Hindlimb muscle (tissue), 1 donor: ENCODE measurements at regions not wholly inside any gene's neighbourhood (a gene's known extent, or its start where the extent isn't known, plus 50 kb on each side); places are given as distances from the start of the nearest gene placed in this dataset.
A peak's percentile ranks its signal among the peaks of the same experiment; 100 is the strongest.
"Not testable (repeated sequence)": the region's sequence is repeated elsewhere in the genome, so short reads cannot be mapped to it uniquely, and the experiment has no call there.

Experiments used
- DNase-seq: peaks from one replicate; pipeline ENCODE4 v3.0.0-alpha.2; 2013

DNA sequence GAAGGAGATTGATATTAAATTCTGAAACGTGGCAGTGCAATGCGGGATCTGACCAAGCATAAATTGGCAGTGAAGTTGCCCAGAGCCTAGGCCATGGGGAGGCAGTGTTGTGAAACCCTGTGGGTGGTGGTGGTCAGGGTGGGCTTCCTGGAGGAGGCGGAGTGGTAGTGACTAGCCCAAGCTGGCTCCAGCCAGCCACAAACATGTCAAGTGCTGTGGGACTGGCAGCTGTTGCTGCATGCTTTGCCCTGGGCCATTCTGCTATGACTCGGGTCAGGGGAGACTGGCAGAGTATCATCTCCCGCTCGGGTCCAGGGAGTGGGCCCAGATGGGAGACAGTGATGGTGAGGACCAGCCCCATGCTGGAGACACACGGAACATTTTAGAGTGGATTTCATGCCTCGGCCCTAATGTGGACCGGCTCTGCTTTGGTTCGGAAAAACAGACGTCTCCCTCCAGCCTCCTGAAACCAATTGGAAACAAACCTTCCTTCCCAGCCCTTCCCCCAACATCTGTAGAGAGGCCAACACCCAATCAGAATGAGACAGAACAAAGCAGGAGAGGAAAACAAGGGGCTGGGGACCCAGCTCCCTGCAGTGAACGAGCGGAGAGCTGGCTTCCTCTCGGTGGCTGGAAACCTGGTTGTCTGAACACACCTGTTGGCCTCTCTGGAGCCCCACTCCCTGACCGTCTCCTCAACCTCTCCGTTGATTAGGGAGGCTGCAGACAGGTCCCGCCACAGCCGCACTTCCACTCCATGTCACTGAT lies 58.2 kb downstream of the TMEM270 start:
- DNase-seq, result no peak

GRCh38 chr7:73919694-73920375 lies 58.9 kb downstream of the TMEM270 start:
- DNase-seq, result no peak

DNA sequence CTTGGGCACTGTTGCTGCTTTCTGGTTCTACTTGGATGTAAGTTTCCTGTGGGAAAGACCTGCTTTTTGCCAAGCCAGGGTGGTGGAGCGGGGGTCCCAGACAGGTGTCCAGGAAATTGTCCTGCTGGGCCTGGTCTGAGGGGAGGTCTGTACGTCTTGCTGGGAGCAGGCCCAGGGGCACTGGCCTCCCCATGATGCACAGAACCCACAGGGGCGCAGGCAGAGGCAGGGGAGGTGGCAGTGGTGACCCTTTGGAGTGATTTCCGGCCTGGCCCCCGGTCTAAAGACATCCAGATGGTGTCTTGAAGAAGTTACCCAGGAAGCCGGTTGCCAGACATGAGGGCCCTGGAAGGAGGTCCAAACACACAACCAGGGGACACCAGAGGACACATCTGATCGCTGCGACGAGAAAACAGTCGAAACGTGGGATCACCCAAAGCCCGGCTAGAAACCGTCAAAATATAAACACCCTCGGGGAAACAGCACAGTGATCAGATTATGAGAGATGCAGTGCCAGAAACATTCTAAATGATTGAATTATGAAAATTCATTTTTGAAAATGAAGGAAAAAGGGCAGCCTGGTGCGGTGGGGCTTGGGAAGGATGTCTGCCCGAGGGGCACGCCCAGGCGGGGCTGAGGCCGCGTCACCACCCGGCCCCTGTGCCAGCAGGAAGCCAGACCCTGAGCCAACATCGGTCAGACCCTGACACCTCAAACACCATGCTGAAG lies 59.6 kb downstream of the TMEM270 start:
- no peak for DNase-seq

DNA sequence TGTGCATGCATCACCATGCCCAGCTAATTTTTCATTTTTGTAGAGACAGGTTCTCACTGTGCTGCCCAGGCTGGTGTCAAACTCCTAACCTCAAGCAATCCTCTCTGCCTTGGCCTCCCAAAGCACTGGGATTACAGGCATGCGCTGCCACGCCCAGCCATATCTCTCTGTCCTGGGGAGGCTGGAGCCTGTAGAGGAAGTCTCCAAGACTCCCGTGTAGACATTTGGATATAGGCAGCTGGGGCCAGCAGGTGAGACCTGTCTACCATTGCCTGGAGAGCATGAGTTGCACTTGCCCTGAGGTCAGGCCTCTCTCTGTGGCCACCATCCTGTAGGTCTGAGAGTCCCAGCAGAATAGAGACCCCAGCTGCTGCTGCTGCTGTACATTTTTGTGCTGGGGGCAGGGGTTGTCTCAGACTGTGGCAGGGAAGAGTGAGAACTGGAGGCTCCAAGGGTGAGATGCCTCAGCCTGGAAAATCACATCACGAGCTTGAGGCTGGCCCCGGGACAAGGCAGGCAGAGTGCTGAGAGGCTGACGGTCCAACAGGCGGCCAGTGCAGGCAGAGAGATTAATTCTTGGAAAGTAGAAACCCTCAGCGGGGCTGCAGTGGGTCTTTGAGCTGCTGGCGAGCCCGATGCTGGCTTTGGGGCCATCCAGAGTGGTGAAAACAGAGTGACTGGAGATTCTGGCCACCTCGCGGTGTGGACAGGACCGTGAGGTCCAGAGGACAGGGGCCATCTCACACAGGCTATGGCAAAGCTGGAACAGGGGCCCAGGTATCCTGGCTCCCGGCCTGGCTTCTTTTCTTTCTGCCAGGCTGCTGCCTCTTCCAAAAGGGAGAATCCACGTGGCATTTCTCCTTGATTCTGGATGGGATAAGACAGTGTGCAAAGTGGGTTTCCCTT lies 60.9 kb downstream of the TMEM270 start:
- peak; percentile 74 for DNase-seq

GRCh38 chr7:73928644-73929043 lies 67.7 kb downstream of the TMEM270 start:
- DNase-seq, result not testable (repeated sequence)

GRCh38 chr7:73931502-73931901 lies 70.5 kb downstream of the TMEM270 start:
- DNase-seq, result no peak

DNA sequence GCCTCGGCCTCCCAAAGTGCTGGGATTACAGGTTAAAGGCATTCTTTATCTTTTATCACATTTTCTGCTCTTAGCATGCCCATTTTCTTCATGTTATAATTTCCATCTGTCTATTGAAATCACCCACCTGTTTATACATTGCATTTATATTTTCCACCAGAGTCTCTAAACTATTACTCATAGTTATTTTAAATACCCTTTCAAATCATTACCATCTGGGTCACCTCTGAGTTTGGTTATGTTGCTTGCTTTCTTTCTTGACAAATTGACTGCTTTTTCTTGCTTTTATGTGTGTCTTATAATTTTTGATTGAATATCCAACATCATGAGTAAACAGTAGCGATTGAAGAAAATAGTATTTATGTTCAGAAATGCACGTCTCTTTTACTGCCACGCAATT lies 71.4 kb downstream of the TMEM270 start:
- no peak for DNase-seq

DNA sequence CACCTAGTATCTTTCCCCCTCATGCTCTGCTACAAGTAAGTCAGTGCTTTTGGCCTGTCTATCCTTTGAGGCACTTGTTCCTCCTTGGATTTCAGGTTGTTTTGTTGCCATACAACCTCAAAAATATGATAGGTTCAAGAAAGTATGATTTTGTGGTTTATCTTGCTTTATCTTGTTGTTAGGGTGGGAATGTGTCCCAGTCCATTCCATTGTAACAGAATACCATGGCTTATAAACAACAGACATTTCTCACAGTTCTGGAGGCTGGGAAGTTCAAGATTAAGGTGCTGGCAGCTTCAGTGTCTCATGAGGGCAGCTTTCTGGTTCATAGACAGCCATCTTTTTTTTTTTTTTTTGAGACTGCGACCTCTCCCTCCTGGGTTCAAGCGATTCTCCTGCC lies 72.1 kb downstream of the TMEM270 start:
- no peak for DNase-seq

- no peak for DNase-seq
Measured at GRCh38 chr7:73936967-73937366, 76.0 kb downstream of the TMEM270 start.

DNA sequence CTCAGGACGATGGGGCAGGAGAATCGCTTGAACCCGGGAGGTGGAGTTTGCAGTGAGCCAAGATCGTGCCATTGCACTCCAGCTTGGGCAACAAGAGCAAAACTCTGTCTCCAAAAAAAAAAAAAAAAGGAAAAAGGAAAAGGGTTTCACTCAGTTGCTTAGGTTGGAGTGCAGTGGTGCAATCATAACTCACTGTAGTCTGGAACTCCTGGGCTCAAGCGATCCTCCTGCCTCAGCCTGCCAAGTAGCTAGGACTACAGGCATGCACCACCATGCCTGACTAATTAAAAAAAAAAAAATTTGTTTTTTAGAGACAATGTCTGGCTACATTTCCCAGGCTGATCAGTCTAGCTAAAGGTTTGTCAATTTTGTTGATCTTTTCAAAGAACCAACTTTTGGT lies 76.7 kb downstream of the TMEM270 start:
- not testable (repeated sequence) for DNase-seq

GRCh38 chr7:73939528-73939927 lies 78.6 kb downstream of the TMEM270 start:
- DNase-seq, result no peak

DNA sequence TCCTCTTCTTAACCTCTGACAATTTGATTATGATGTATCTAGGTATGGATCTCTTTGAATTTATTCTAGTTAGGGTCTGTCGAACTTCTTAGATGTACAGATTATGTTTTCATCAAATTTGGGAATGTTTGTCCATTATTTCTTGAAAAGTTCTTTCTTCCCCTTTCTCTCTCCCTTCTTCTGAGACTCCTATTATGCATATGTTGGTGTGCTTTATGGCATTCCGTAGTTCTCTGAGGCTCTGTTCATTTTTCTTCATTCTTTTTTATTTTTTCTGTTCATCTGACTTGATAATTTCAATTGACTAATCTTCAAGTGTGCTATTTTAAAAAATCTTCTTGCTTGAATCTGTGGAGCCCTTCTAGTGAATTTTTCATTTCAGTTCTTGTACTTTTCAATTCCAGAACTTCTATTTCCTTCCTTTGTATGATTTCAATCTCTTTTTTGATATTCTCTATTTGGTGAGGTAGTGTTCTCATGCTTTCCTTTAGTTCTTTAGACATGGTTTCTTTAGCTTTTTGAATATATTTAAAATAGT lies 79.8 kb downstream of the TMEM270 start:
- no peak for DNase-seq

GRCh38 chr7:73941836-73942551 lies 81.0 kb downstream of the TMEM270 start:
- no peak for DNase-seq

- no peak for DNase-seq
Measured at GRCh38 chr7:73945022-73945421, 83.0 kb upstream of the ELN start.

- no peak for DNase-seq
Measured at GRCh38 chr7:73948287-73948686, 79.7 kb upstream of the ELN start.

DNA sequence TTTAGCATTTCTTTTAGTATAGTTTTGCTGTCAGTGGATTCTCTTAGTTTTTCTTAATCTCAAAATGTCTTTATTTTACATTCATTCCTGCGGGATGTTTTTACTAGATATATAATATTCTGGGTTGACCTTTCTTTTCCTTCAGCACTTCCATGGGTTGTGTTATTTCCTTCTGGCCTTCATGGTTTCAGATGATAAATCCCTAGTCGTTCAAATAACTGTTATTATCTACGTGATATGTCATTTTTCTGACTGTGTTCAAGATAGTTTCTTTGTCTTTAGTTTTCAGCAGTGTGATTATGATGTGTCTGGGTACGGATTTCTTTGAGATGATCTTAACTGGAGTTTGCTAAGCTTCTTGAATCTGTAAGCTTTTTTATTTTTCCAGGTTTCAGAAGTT lies 75.7 kb upstream of the ELN start:
- DNase-seq, result no peak

- DNase-seq, result no peak
Measured at GRCh38 chr7:73954181-73954580, 73.8 kb upstream of the ELN start.

DNA sequence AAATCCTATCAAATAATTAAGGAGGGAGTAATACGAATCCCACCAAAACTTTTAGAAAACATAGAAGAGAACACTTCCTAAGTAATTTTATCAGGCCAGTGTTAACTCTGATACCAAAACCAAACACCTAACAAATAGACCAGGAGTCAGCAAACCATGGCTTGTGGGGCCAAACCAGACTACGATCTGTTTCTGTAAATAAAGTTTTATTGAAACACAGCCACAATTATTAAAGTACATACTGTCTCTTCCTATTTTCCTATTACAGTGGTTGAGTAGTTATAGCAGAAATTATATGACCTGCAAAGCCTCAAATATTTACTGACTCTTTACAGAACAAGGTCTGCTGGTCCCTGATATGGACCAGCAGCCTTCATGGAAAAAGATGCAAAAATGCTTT lies 73.1 kb upstream of the ELN start:
- no peak for DNase-seq

DNA sequence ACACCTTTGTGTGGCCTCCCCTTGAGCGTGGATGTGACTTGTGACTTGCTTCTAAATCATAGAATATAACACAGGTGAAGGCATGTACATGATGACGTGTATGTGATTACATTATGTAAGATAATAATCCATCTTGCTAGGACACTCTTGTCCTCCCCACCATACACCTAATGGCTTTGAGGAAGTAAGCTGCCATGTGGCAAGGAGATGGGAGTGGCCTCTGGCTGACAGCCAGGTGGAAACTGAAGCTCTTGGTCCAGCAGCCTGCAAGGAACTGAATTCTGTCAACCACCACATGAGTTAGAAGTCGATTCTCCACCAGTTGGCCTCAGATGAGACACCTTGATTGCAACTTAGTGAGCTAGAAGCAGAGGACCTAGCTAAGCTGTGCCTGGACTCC lies 67.4 kb upstream of the ELN start:
- DNase-seq, result no peak

DNA sequence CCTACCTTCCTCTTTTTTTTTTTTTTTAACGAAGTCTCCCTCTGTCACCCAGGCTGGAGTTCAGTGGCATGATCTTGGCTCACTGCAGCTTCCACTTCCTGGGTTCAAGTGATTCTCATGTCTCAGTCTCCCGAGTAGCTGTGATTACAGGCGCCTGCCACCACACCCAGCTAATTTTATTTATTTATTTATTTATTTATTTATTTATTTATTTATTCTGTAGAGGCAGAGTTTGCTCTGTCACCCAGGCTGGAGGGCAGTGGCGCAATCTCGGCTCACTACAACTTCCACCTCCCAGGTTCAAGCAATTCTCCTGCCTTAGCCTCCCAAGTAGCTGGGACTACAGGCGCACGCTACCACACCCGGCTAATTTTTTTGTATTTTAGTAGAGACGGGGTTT lies 66.0 kb upstream of the ELN start:
- not testable (repeated sequence) for DNase-seq

- DNase-seq, result no peak
Measured at GRCh38 chr7:73963252-73963822, 64.6 kb upstream of the ELN start.
